ENCODE measurements at regions not wholly inside any gene's neighbourhood (a gene's known extent, or its start where the extent isn't known, plus 50 kb on each side); places are given as distances from the start of the nearest gene placed in this dataset.

DNA sequence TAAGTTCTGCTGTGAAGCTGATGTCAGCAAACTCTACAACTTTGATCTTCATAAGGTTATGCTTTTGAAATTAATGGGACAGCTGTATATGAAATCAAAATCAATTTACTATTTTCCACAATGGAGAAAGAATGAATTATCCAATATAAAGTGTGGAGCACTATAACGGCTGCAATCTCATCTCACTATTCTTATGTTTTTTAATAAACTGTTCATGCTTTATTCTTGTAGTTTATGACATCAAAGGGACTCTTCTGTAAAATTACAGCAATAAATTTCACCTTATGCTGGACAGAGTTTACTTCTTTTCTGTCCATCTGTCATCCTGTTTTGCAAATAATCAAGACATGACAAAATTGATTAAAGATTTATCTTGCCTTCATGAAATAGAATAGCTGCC, 192.5 kb downstream of the TECRL start:
- no peak for DNase-seq (ENCODE audit: extremely low spot score)
- H3K36me3 ChIP-seq (ENCODE audit: insufficient read depth), result no peaks in the 10 kb centered on the region
- H3K4me1 ChIP-seq (ENCODE audit: insufficient read depth), result no peaks in the 10 kb centered on the region
- 62% methylated on average over 1 of the region's 1 CpG for WGBS
- no peak overlapping the region for H3K4me3 ChIP-seq (ENCODE audit: low read depth, low read length)
- H3K27ac ChIP-seq (ENCODE audit: low read depth), result no peak overlapping the region

DNA sequence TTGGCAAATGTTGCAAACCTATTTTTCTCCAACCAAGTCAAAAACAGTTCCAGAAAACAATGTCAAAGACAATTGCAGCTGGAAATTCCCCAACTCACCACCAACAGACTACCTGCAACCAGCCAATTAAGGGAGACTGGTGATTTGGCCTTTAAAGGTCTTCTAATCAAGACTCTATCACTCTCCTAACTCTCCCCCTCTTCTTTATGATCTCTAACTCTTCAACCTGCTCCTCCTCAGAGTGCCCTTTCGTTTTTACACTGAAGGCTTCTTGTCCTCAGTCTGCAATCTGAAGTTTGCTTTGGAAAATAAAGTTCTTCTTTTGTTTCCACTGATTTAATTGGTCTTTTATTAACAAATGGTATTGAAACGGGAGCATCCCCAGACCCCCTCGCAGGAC, 203.9 kb downstream of the TECRL start:
- Histone ChIP-seq H3K4me3 (ENCODE audit: low read depth, low read length) (no peak overlapping the region), H3K36me3 (ENCODE audit: insufficient read depth) (no peaks in the 10 kb centered on the region), H3K27ac (ENCODE audit: low read depth) (no peak overlapping the region), H3K4me1 (ENCODE audit: insufficient read depth) (no peaks in the 10 kb centered on the region)
- no peak for DNase-seq (ENCODE audit: extremely low spot score)
- WGBS, result 81% methylated on average over 3 of the region's 3 CpGs

GRCh38 chr4:64200001-64200555, 209.2 kb downstream of the TECRL start:
- DNase-seq (ENCODE audit: extremely low spot score), result no peak
- no peak overlapping the region for H3K27ac ChIP-seq (ENCODE audit: low read depth)
- H3K4me3 ChIP-seq (ENCODE audit: low read depth, low read length), result no peak overlapping the region
- WGBS, result 40% methylated on average over 2 of the region's 2 CpGs
- H3K36me3 ChIP-seq (ENCODE audit: insufficient read depth), result no peaks in the 10 kb centered on the region
- H3K4me1 ChIP-seq (ENCODE audit: insufficient read depth), result no peaks in the 10 kb centered on the region

GRCh38 chr4:64195582-64195981, 213.7 kb downstream of the TECRL start:
- WGBS, result 46% methylated on average over 1 of the region's 1 CpG
- Histone ChIP-seq H3K4me1 (ENCODE audit: insufficient read depth) (no peaks in the 10 kb centered on the region), H3K36me3 (ENCODE audit: insufficient read depth) (no peaks in the 10 kb centered on the region), H3K4me3 (ENCODE audit: low read depth, low read length) (no peak overlapping the region), H3K27ac (ENCODE audit: low read depth) (no peak overlapping the region)
- DNase-seq (ENCODE audit: extremely low spot score), result no peak

- no peaks in the 10 kb centered on the region for H3K4me1 ChIP-seq (ENCODE audit: insufficient read depth)
Measured at GRCh38 chr4:64192731-64193412, 216.4 kb downstream of the TECRL start.

GRCh38 chr4:64174247-64174882, 234.9 kb downstream of the TECRL start:
- DNase-seq (ENCODE audit: extremely low spot score), result no peak
- Histone ChIP-seq H3K36me3 (ENCODE audit: insufficient read depth) (no peaks in the 10 kb centered on the region), H3K27ac (ENCODE audit: low read depth) (no peak overlapping the region), H3K4me3 (ENCODE audit: low read depth, low read length) (no peak overlapping the region), H3K4me1 (ENCODE audit: insufficient read depth) (no peaks in the 10 kb centered on the region)
- WGBS, result 96% methylated on average over 14 of the region's 14 CpGs

More at GRCh38 chr4:64192731-64193412, 216.4 kb downstream of the TECRL start:
- WGBS, result 49% methylated on average over 3 of the region's 3 CpGs
- H3K4me3 ChIP-seq (ENCODE audit: low read depth, low read length), result no peak overlapping the region
- H3K36me3 ChIP-seq (ENCODE audit: insufficient read depth), result no peaks in the 10 kb centered on the region
- DNase-seq (ENCODE audit: extremely low spot score), result no peak
- no peak overlapping the region for H3K27ac ChIP-seq (ENCODE audit: low read depth)

- H3K4me1 ChIP-seq (ENCODE audit: insufficient read depth), result no peaks in the 10 kb centered on the region
- WGBS, result 44% methylated on average over 3 of the region's 3 CpGs
Measured at GRCh38 chr4:64166365-64166764, 242.9 kb downstream of the TECRL start.

GRCh38 chr4:64158648-64159326, 250.5 kb downstream of the TECRL start:
- Histone ChIP-seq H3K4me1 (ENCODE audit: insufficient read depth) (no peaks in the 10 kb centered on the region), H3K4me3 (ENCODE audit: low read depth, low read length) (no peak overlapping the region), H3K36me3 (ENCODE audit: insufficient read depth) (no peaks in the 10 kb centered on the region), H3K27ac (ENCODE audit: low read depth) (no peak overlapping the region)
- WGBS, result 22% methylated on average over 7 of the region's 7 CpGs
- no peak for DNase-seq (ENCODE audit: extremely low spot score)

More at GRCh38 chr4:64166365-64166764, 242.9 kb downstream of the TECRL start:
- H3K36me3 ChIP-seq (ENCODE audit: insufficient read depth), result no peaks in the 10 kb centered on the region
- no peak for DNase-seq (ENCODE audit: extremely low spot score)
- no peak overlapping the region for H3K27ac ChIP-seq (ENCODE audit: low read depth)
- H3K4me3 ChIP-seq (ENCODE audit: low read depth, low read length), result no peak overlapping the region

GRCh38 chr4:64157397-64157796, 251.9 kb downstream of the TECRL start:
- DNase-seq (ENCODE audit: extremely low spot score), result no peak
- Histone ChIP-seq H3K4me1 (ENCODE audit: insufficient read depth) (no peaks in the 10 kb centered on the region), H3K27ac (ENCODE audit: low read depth) (no peak overlapping the region), H3K36me3 (ENCODE audit: insufficient read depth) (no peaks in the 10 kb centered on the region), H3K4me3 (ENCODE audit: low read depth, low read length) (no peak overlapping the region)
- 98% methylated on average over 2 of the region's 2 CpGs for WGBS

DNA sequence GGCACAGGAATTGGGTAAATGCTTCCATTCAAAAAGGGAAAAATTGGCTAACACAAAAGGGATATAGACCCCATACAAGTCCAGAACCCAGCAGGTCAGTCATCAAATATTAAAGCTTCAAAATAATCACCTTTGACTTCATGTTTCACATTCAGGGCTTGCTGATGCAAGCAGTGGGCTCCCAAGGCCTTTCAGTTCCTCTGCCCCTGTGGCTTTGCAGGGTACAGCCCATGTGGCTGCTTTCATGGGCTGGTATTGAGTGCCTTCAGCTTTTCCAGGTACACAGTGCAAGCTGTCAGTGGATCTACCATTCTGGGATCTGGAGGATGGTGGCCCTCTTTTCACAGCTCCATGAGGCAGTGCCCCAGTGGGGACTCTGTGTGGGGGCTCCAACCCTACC, 253.0 kb downstream of the TECRL start:
- no peak overlapping the region for H3K4me3 ChIP-seq (ENCODE audit: low read depth, low read length)
- no peak for DNase-seq (ENCODE audit: extremely low spot score)
- no peaks in the 10 kb centered on the region for H3K4me1 ChIP-seq (ENCODE audit: insufficient read depth)
- no peak overlapping the region for H3K27ac ChIP-seq (ENCODE audit: low read depth)
- H3K36me3 ChIP-seq (ENCODE audit: insufficient read depth), result no peaks in the 10 kb centered on the region

DNA sequence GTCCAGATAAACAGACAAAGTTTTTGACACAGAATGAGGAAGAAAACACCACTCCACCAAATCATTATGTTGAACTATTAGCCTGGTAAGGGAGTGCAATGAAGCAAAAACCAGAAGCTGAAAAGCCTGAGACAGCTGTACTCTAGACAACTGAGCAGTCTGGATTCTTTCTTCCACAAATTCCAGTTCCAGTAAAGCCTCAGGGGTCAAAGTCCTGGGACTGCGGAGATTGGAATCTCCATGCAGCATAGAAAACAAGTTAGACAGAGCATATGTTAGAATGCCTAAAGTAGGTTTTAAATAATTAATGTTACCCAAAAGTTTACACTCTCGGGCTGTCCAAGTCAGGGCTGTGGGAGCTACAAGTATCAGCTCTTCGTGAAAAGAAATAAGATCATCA, 263.2 kb downstream of the TECRL start:
- no peak overlapping the region for H3K27ac ChIP-seq (ENCODE audit: low read depth)
- H3K36me3 ChIP-seq (ENCODE audit: insufficient read depth), result no peaks in the 10 kb centered on the region
- H3K4me3 ChIP-seq (ENCODE audit: low read depth, low read length), result no peak overlapping the region
- no peak for DNase-seq (ENCODE audit: extremely low spot score)
- H3K4me1 ChIP-seq (ENCODE audit: insufficient read depth), result no peaks in the 10 kb centered on the region
- 76% methylated on average over 3 of the region's 3 CpGs for WGBS

- H3K4me1 ChIP-seq (ENCODE audit: insufficient read depth), result no peaks in the 10 kb centered on the region
- H3K27ac ChIP-seq (ENCODE audit: low read depth), result no peak overlapping the region
- H3K36me3 ChIP-seq (ENCODE audit: insufficient read depth), result no peaks in the 10 kb centered on the region
- WGBS, result 70% methylated on average over 1 of the region's 1 CpG
- peak; percentile 46 for DNase-seq (ENCODE audit: extremely low spot score)
- H3K4me3 ChIP-seq (ENCODE audit: low read depth, low read length), result no peak overlapping the region
Measured at GRCh38 chr4:64144994-64145393, 264.3 kb downstream of the TECRL start.

DNA sequence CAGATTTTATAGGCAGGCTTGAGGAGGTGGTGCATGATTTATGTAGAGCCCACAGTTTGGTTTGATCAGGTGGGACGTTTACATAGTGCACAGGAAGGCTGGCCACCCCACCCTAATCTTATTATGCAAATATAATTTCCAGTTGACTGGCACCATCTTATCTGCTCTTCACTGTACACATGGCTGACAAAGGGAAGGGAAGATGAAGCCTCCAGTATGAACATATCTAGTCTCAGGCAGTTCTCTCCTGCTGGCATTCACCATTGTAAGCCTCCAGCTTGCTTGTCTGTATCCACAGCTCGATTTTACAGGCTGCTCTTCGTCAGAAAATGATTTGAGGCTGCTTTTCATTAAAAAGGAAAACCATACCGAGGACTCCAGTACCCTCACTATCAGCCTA, 278.3 kb downstream of the TECRL start:
- H3K27ac ChIP-seq (ENCODE audit: low read depth), result no peak overlapping the region
- no peak for DNase-seq (ENCODE audit: extremely low spot score)
- 35% methylated on average over 4 of the region's 4 CpGs for WGBS
- no peaks in the 10 kb centered on the region for H3K4me1 ChIP-seq (ENCODE audit: insufficient read depth)
- H3K36me3 ChIP-seq (ENCODE audit: insufficient read depth), result no peaks in the 10 kb centered on the region
- H3K4me3 ChIP-seq (ENCODE audit: low read depth, low read length), result no peak overlapping the region

GRCh38 chr4:64125354-64125753, 283.9 kb downstream of the TECRL start:
- 36% methylated on average over 1 of the region's 1 CpG for WGBS
- H3K4me3 ChIP-seq (ENCODE audit: low read depth, low read length), result no peak overlapping the region
- H3K36me3 ChIP-seq (ENCODE audit: insufficient read depth), result no peaks in the 10 kb centered on the region
- no peak for DNase-seq (ENCODE audit: extremely low spot score)
- H3K27ac ChIP-seq (ENCODE audit: low read depth), result no peak overlapping the region
- H3K4me1 ChIP-seq (ENCODE audit: insufficient read depth), result no peaks in the 10 kb centered on the region

Data from urinary bladder (tissue), 3 donors.